B cell (primary cell): ENCODE measurements at regions not wholly inside any gene's neighbourhood (a gene's known extent, or its start where the extent isn't known, plus 50 kb on each side); places are given as distances from the start of the nearest gene placed in this dataset.

ENCODE experiments used
- ATAC-seq: fragments of 200-7000 bp; cut with Tn5 transposase; one replicate; pipeline ENCODE4 v1.10.0; 2021; ENCODE audit warnings: low read depth, mild to moderate bottlenecking, moderate number of reproducible peaks, moderate library complexity
- CTCF ChIA-PET: fragments of 350-600 bp; sonication (Branson Sonifier 250); formaldehyde crosslinking; loops from one replicate; lab custom pipeline; 2021; ENCODE audit warnings: antibody characterized with exemption, inconsistent platforms; lab: Charles Lee
- POLR2A ChIA-PET: fragments of 350-600 bp; sonication (Branson Sonifier 250); formaldehyde crosslinking; loops from one replicate; lab custom pipeline; 2021; ENCODE audit warnings: antibody characterized with exemption; lab: Charles Lee
- DNase-seq: peaks from one replicate; pipeline ENCODE4 v3.0.0; 2013
- H2AFZ ChIP-seq: 2 replicates; pipeline ENCODE4 v1.6.1; 2012; ENCODE audit warnings: mild to moderate bottlenecking, low read depth, low read length; ENCODE audit not compliant: insufficient read depth, poor library complexity, severe bottlenecking
- H3K27ac ChIP-seq, 2 donors: 1 replicate in 1 of 2; 2 replicates in 1 of 2; pipeline ENCODE4 v1.5.1; 2012 to 2013; ENCODE audit warnings: low read length in 2 of 2, mild to moderate bottlenecking in 2 of 2, moderate library complexity in 1 of 2
- H3K27me3 ChIP-seq, 4 experiments: fragments of 200-600 bp in 1 of 4; sonication (generic) in 1 of 4; replicated peaks in 1 of 4; 1 replicate in 2 of 4; 2 replicates in 2 of 4; pipeline versions ENCODE4 v1.6.1 to v1.7.0; 2013 to 2016; ENCODE audit warnings: low read length in 3 of 4, mild to moderate bottlenecking in 2 of 4, mixed read lengths in 1 of 4, moderate library complexity in 1 of 4; ENCODE audit not compliant: insufficient read depth in 4 of 4, control insufficient read depth in 3 of 4; ENCODE audit errors: control extremely low read depth in 1 of 4
- H3K36me3 ChIP-seq, 2 experiments: replicated peaks in 1 of 2; 1 replicate in 1 of 2; 2 replicates in 1 of 2; pipeline versions ENCODE4 v1.6.1 to v1.7.1; 2013; ENCODE audit warnings: low read length in 1 of 2; ENCODE audit not compliant: insufficient read depth in 2 of 2, control insufficient read depth in 1 of 2; ENCODE audit errors: control extremely low read depth in 1 of 2, extremely low read depth in 1 of 2
- H3K4me1 ChIP-seq, 2 donors: fragments of 200-600 bp in 1 of 2; sonication (generic) in 1 of 2; 1 replicate in 1 of 2; 2 replicates in 1 of 2; pipeline versions ENCODE4 v1.5.1 to v1.6.1; 2013 to 2017; ENCODE audit warnings: low read length in 2 of 2; ENCODE audit not compliant: control insufficient read depth in 2 of 2, insufficient read depth in 2 of 2
- H3K4me2 ChIP-seq: replicated peaks from 2 replicates; pipeline ENCODE3; 2012; ENCODE audit warnings: mild to moderate bottlenecking, low read depth, low read length; ENCODE audit not compliant: poor library complexity, severe bottlenecking
- H3K4me3 ChIP-seq, 5 experiments: fragments of 200-600 bp in 1 of 5; sonication (generic) in 1 of 5; 1 replicate in 3 of 5; 2 replicates in 2 of 5; pipeline versions ENCODE4 v1.5.1 to v1.7.0; 2011 to 2016; ENCODE audit warnings: low read length in 4 of 5, mild to moderate bottlenecking in 4 of 5, low read depth in 2 of 5, control low read depth in 1 of 5, moderate library complexity in 1 of 5; ENCODE audit not compliant: insufficient read depth in 1 of 5; ENCODE audit errors: control extremely low read depth in 1 of 5, extremely low read depth in 1 of 5
- H3K79me2 ChIP-seq: fragments of 200-600 bp; sonication (generic); one replicate; pipeline ENCODE4 v1.6.0; 2016; ENCODE audit warnings: low read length; ENCODE audit not compliant: control insufficient read depth, insufficient read depth
- H3K9ac ChIP-seq: fragments of 200-600 bp; sonication (generic); 2 replicates; pipeline ENCODE4 v1.6.1; 2017; ENCODE audit warnings: mild to moderate bottlenecking, low read length, moderate library complexity
- H3K9me3 ChIP-seq, 3 donors: one replicate each; pipeline versions ENCODE4 v1.6.1 to v1.7.1; 2013; ENCODE audit warnings: low read length in 2 of 3; ENCODE audit not compliant: control insufficient read depth in 2 of 3, insufficient read depth in 1 of 3; ENCODE audit errors: control extremely low read depth in 1 of 3
- H4K20me1 ChIP-seq: 2 replicates; pipeline ENCODE4 v1.6.0; 2012; ENCODE audit warnings: mild to moderate bottlenecking, low read length; ENCODE audit not compliant: insufficient read depth, control insufficient read depth, poor library complexity, severe bottlenecking
- H3K27ac Mint-ChIP-seq: one replicate; pipeline ENCODE4 v1.8.0; 2021; ENCODE audit warnings: mixed read lengths
- H3K27me3 Mint-ChIP-seq: one replicate; pipeline ENCODE4 v1.8.0; 2021; ENCODE audit warnings: mixed read lengths
- H3K4me1 Mint-ChIP-seq: one replicate; pipeline ENCODE4 v1.8.0; 2021; ENCODE audit warnings: mixed read lengths
- H3K4me3 Mint-ChIP-seq: one replicate; pipeline ENCODE4 v1.8.0; 2021; ENCODE audit warnings: mixed read lengths
- H3K9me3 Mint-ChIP-seq: one replicate; pipeline ENCODE4 v1.8.0; 2022; ENCODE audit warnings: mixed read lengths; ENCODE audit not compliant: insufficient read depth
- EZH2 ChIP-seq: IDR thresholded peaks from 2 replicates; pipeline ENCODE4 v1.6.1; 2012; ENCODE audit warnings: borderline replicate concordance, low read depth, mild to moderate bottlenecking, moderate library complexity, low read length; ENCODE audit not compliant: insufficient read depth, poor library complexity, severe bottlenecking
- WGBS: methylation state at CpG from one replicate; pipeline ENCODE4 v1.1.5; 2013; ENCODE audit warnings: missing lambda C conversion rate; ENCODE audit not compliant: insufficient coverage; 5-methylcytosine and 5-hydroxymethylcytosine counted together
- intact Hi-C: fragments of 100-400 bp; cut with micrococcal nuclease; formaldehyde crosslinking; loops from one replicate; pipeline ENCODE4 v1.10.0; 2022
- TF ChIP-seq, protein P1 (sequence below): fragments of 200-600 bp; IDR thresholded peaks from one replicate; pipeline ENCODE4 v1.8.0; 2022; ENCODE audit warnings: antibody characterized with exemption, mild to moderate bottlenecking

DNA sequence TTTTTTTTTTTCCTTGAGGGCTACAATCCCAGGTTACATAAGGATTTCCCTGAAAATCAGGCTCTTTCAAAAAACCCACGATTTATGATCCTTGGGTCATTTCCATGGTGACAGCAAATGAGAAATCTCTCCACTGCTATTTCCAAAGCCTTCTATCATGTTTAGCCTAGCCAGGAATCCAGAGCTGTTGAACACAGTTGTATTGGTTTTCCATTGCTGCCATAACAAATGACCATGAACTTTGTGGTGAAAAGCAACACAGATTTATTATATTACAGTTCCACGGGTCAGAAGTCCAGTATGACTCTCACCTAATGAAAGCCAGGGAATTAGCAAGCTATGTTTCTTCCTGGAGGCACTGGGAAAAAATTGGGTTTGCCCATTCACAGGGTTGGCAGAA, 106.6 kb downstream of the MAF start:
- Mint-ChIP-seq H3K4me1 (no peaks in the 10 kb centered on the region), H3K4me3 (no peak overlapping the region), H3K27ac (no peak overlapping the region), H3K9me3 (peaks cover 2% of the 10 kb centered on the region), H3K27me3 (peaks cover 8% of the 10 kb centered on the region)
- Histone ChIP-seq H3K9ac (no peak overlapping the region), H3K36me3 (no peaks in the 10 kb centered on the region), H4K20me1 (no peaks in the 10 kb centered on the region), H3K9me3 (no peaks in the 10 kb centered on the region), H3K27ac (no peak overlapping the region), H3K4me3 (no peak overlapping the region), H3K79me2 (no peaks in the 10 kb centered on the region), H3K4me2 (no peak overlapping the region), H3K4me1 (no peaks in the 10 kb centered on the region), H2AFZ (no peak overlapping the region), H3K27me3 (peaks cover 0 to 2% (median 0%) of the 10 kb centered on the region in 4 experiments)
- ChIA-PET POLR2A (no interaction called here), CTCF (no interaction called here)
- intact Hi-C loops = no loop called here
- DNase-seq (no peak), ATAC-seq (no peak)
- TF ChIP-seq, protein P1, sequence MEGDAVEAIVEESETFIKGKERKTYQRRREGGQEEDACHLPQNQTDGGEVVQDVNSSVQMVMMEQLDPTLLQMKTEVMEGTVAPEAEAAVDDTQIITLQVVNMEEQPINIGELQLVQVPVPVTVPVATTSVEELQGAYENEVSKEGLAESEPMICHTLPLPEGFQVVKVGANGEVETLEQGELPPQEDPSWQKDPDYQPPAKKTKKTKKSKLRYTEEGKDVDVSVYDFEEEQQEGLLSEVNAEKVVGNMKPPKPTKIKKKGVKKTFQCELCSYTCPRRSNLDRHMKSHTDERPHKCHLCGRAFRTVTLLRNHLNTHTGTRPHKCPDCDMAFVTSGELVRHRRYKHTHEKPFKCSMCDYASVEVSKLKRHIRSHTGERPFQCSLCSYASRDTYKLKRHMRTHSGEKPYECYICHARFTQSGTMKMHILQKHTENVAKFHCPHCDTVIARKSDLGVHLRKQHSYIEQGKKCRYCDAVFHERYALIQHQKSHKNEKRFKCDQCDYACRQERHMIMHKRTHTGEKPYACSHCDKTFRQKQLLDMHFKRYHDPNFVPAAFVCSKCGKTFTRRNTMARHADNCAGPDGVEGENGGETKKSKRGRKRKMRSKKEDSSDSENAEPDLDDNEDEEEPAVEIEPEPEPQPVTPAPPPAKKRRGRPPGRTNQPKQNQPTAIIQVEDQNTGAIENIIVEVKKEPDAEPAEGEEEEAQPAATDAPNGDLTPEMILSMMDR = no peak
- TF ChIP-seq EZH2 = no peak
- WGBS = 72% methylated on average over 2 of the region's 2 CpGs

DNA sequence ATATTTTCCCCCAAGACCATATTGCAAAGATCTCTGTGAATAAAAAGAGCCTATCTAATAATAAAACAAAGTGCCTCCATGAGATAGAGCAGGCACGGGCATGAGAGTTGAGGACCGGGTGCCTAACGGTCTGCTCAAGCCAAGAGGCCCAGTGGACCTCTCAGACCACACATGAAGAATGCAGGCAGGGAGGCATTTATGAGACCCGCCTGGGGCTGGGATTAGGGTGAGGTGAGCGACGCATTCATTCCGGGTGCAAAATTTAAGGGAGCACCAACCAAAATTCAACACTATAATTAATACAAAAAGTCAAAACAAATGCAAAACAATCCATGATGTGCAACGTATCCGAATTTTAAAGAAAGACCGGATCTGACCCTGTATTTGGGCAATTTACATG, 108.5 kb downstream of the MAF start:
- H3K9me3 ChIP-seq = no peaks in the 10 kb centered on the region
- H3K9me3 Mint-ChIP-seq = peaks cover 2% of the 10 kb centered on the region
- no peak overlapping the region for H3K27ac ChIP-seq
- no peak for TF ChIP-seq EZH2
- TF ChIP-seq, protein P1 = no peak
- no peaks in the 10 kb centered on the region for H3K4me1 Mint-ChIP-seq
- POLR2A ChIA-PET = no interaction called here
- peaks cover 0 to 4% (median 0%) of the 10 kb centered on the region in 4 experiments for H3K27me3 ChIP-seq
- no peak overlapping the region for H3K9ac ChIP-seq
- H3K4me3 ChIP-seq = no peak overlapping the region
- CTCF ChIA-PET = no interaction called here
- H3K4me1 ChIP-seq = no peaks in the 10 kb centered on the region
- peaks cover 9% of the 10 kb centered on the region for H3K27me3 Mint-ChIP-seq
- 90% methylated on average over 5 of the region's 10 CpGs for WGBS
- no peak overlapping the region for H3K27ac Mint-ChIP-seq
- DNase-seq (no peak), ATAC-seq (no peak)
- H3K4me3 Mint-ChIP-seq = no peak overlapping the region
- no peaks in the 10 kb centered on the region for H3K79me2 ChIP-seq
- intact Hi-C loops = no loop called here
- H4K20me1 ChIP-seq = no peaks in the 10 kb centered on the region
- no peaks in the 10 kb centered on the region for H3K36me3 ChIP-seq
- H3K4me2 ChIP-seq = no peak overlapping the region
- H2AFZ ChIP-seq = no peak overlapping the region
